ENCODE measurements at regions not wholly inside any gene's neighbourhood (a gene's known extent, or its start where the extent isn't known, plus 50 kb on each side); places are given as distances from the start of the nearest gene placed in this dataset.

GRCh38 chr15:96693515-96693914 lies 363.0 kb downstream of the NR2F2 start:
- Mint-ChIP-seq H3K4me3 (no peak overlapping the region), H3K36me3 (peaks cover 4% of the 10 kb centered on the region), H3K27me3 (ENCODE audit: low read depth) (no peaks in the 10 kb centered on the region), H3K27ac (no peak overlapping the region), H3K4me1 (peaks cover 23% of the 10 kb centered on the region), H3K9me3 (peaks cover 8% of the 10 kb centered on the region)
- ChIA-PET POLR2A (no interaction called here), CTCF (interaction anchor here (0.8 kb wide), 2 partner anchors 9 to 10 kb away, joined by 3 to 5 read pairs; no protein-coding TSS in a partner anchor)
- ATAC-seq (no peak), DNase-seq (ENCODE audit: low spot score) (no peak)
- TF ChIP-seq JUN (CRISPR knock-in tag; IDR thresholded peaks at IDR 0.05), result no peak

GRCh38 chr15:96693990-96694517 lies 363.6 kb downstream of the NR2F2 start:
- peaks cover 4% of the 10 kb centered on the region for H3K36me3 Mint-ChIP-seq
- H3K4me3 Mint-ChIP-seq, result no peak overlapping the region
- DNase-seq (ENCODE audit: low spot score) (no peak), ATAC-seq (no peak)
- H3K4me1 Mint-ChIP-seq, result peaks cover 26% of the 10 kb centered on the region
- POLR2A ChIA-PET, result no interaction called here
- H3K27ac Mint-ChIP-seq, result no peak overlapping the region
- no peaks in the 10 kb centered on the region for H3K27me3 Mint-ChIP-seq (ENCODE audit: low read depth)
- CTCF ChIA-PET, result interaction anchor here (0.8 kb wide), 1 partner anchor 8 kb away, joined by 5 read pairs; no protein-coding TSS in a partner anchor
- peaks cover 8% of the 10 kb centered on the region for H3K9me3 Mint-ChIP-seq
- TF ChIP-seq NFE2L1 (CRISPR knock-in tag; IDR thresholded peaks at IDR 0.05) (no peak), ZSCAN18 (CRISPR knock-in tag; IDR thresholded peaks at IDR 0.05) (no peak), TEAD4 (CRISPR knock-in tag; IDR thresholded peaks at IDR 0.05) (no peak), SMAD4 (CRISPR knock-in tag; IDR thresholded peaks at IDR 0.05) (no peak), GRHL2 (CRISPR knock-in tag; IDR thresholded peaks at IDR 0.05; ENCODE audit: insufficient replicate concordance, severe bottlenecking) (no peak), ZBTB43 (CRISPR knock-in tag; IDR thresholded peaks at IDR 0.05) (no peak), MYBL2 (CRISPR knock-in tag; IDR thresholded peaks at IDR 0.05) (no peak), SOX15 (CRISPR knock-in tag; IDR thresholded peaks at IDR 0.05) (no peak), AR (CRISPR knock-in tag; IDR thresholded peaks at IDR 0.05) (no peak), IRF2 (CRISPR knock-in tag; IDR thresholded peaks at IDR 0.05; ENCODE audit: borderline replicate concordance, low read depth) (no peak), ESRRA (CRISPR knock-in tag; IDR thresholded peaks at IDR 0.05; ENCODE audit: borderline replicate concordance) (no peak), NFATC4 (CRISPR knock-in tag; IDR thresholded peaks at IDR 0.05) (no peak), ATF1 (CRISPR knock-in tag; IDR thresholded peaks at IDR 0.05) (no peak), FOXK1 (CRISPR knock-in tag; IDR thresholded peaks at IDR 0.05) (no peak), MXD4 (CRISPR knock-in tag; IDR thresholded peaks at IDR 0.05; ENCODE audit: borderline replicate concordance) (no peak), OVOL2 (CRISPR knock-in tag; IDR thresholded peaks at IDR 0.05; ENCODE audit: borderline replicate concordance) (no peak)
- TF ChIP-seq, protein P1, sequence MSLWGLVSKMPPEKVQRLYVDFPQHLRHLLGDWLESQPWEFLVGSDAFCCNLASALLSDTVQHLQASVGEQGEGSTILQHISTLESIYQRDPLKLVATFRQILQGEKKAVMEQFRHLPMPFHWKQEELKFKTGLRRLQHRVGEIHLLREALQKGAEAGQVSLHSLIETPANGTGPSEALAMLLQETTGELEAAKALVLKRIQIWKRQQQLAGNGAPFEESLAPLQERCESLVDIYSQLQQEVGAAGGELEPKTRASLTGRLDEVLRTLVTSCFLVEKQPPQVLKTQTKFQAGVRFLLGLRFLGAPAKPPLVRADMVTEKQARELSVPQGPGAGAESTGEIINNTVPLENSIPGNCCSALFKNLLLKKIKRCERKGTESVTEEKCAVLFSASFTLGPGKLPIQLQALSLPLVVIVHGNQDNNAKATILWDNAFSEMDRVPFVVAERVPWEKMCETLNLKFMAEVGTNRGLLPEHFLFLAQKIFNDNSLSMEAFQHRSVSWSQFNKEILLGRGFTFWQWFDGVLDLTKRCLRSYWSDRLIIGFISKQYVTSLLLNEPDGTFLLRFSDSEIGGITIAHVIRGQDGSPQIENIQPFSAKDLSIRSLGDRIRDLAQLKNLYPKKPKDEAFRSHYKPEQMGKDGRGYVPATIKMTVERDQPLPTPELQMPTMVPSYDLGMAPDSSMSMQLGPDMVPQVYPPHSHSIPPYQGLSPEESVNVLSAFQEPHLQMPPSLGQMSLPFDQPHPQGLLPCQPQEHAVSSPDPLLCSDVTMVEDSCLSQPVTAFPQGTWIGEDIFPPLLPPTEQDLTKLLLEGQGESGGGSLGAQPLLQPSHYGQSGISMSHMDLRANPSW (CRISPR knock-in tag; conservative IDR thresholded peaks at IDR 0.05; ENCODE audit: low read depth), result no peak

All from WTC11 (cell line).